GM12892 (cell line): ENCODE measurements at regions not wholly inside any gene's neighbourhood (a gene's known extent, or its start where the extent isn't known, plus 50 kb on each side); places are given as distances from the start of the nearest gene placed in this dataset.

Experiments used
- POLR2A ChIP-seq: IDR thresholded peaks from 2 replicates; pipeline ENCODE4 v1.6.1; 2011; ENCODE audit warnings: low read depth, low read length, control low read depth
- POLR2AphosphoS5 ChIP-seq: IDR thresholded peaks from 2 replicates; pipeline ENCODE4 v1.6.1; 2011; ENCODE audit warnings: low read depth, low read length, control low read depth
- TAF1 ChIP-seq: IDR thresholded peaks from 2 replicates; pipeline ENCODE4 v1.6.1; 2011; ENCODE audit warnings: low read depth, mild to moderate bottlenecking, control low read depth, low read length, borderline replicate concordance

DNA sequence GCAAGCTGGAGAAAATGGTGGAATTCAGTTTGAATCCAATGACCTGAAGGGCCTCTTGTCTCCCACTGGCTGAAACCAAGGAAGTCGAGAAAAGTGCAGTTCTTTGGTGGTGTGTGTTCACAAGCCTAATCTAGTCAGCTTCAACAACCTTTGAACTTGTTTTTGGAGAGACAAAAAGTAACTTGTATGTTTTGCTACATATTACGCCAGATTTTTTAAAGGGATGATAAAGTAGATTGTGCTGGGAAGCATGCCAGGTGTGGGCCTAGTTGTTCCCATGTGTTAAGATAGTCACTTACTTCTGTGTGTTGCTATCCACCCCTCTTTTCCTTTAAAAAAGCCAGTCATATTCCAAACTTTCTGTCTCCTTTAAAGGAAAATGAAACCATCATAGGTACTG lies 79.7 kb upstream of the FAM3C start:
- TF ChIP-seq POLR2A: no peak
- no peak for TF ChIP-seq POLR2AphosphoS5
- no peak for TF ChIP-seq TAF1
